ENCODE measurements at regions not wholly inside any gene's neighbourhood (a gene's known extent, or its start where the extent isn't known, plus 50 kb on each side); places are given as distances from the start of the nearest gene placed in this dataset.

- DNase-seq (ENCODE audit: low spot score) = no peak
- intact Hi-C loops (cut with DNase I) = no loop called here
These were observed 59.6 kb upstream of the CDH13 start for GRCh38 chr16:82567175-82567574.

DNA sequence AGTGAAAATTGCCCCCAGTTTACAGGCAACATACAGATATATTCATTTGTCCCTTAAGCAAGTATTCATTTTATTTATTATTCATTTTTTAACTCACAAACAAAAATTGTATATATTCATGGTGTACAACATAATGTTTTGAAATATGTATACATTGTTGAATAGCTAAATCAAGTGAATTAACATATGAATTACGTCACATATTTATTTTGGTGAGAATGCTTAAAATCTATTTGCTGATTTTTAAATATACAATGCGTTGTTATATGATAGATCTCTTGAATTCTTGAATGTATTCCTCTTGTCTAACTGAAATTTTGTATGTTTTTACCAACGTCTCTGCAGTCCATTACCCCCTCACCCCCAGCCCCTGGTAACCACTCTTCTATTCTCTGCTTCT lies 63.4 kb upstream of the CDH13 start:
- no peak for DNase-seq (ENCODE audit: low spot score)
- intact Hi-C loops (cut with DNase I) = no loop called here

DNA sequence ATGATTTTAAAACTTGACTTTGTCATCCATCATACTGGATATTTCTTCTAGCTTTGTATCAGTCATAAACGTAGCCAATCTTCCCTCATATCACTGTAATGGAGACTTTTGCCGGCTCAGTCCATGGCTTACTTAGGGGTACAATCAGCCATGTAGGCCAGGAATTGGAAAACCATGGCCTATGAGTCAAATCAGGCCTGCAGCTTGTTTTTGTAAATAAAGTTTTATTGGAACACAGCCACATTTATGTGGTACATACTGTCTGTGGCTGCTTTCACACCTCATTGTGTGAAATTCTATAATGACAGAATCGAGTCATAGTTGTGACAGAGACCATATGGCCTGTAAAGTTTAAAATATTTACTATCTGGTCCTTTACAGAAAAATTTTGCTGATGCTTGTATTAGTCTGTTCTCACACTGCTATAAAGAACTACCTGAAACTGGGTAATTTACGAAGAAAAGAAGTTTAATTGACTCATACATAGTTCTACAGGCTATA lies 64.5 kb upstream of the CDH13 start:
- intact Hi-C loops (cut with DNase I) = no loop called here
- no peak for DNase-seq (ENCODE audit: low spot score)

DNA sequence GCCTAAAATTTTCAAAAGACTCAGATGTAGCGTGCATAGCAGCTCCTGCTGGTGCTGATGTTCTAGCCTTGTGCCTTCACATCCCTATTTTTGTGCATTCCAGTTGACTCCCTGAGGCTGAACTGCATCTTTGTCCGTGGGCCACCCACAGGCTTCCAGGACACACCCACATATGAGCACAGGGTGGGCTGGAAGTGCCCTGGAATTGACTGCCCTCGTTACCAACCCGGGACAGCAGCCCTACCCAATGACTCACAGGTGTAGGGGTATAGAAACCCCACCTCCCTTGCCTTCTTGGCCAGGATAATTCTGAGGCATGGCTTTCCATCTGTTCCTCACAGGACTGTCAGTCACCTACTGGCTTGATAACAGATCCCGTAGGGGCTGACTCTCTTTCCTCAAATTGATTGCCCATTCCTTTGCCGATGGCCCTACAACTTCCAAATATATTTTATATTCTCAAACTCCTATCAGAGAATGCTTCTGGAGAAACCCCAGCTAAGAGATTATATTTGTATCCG lies 65.9 kb upstream of the CDH13 start:
- DNase-seq (ENCODE audit: low spot score) = no peak
- intact Hi-C loops (cut with DNase I) = no loop called here

- intact Hi-C loops (cut with DNase I) = loop anchor here in 1 of 2 donors (1.0 kb wide), 1 partner anchor 20 kb away; no protein-coding TSS in a partner anchor
- DNase-seq (ENCODE audit: low spot score) = no peak
These were observed 82.2 kb upstream of the CDH13 start for GRCh38 chr16:82544378-82545160.

- intact Hi-C loops (cut with DNase I) = no loop called here
- DNase-seq (ENCODE audit: low spot score) = no peak
These were observed 84.1 kb upstream of the CDH13 start for GRCh38 chr16:82542714-82543113.

DNA sequence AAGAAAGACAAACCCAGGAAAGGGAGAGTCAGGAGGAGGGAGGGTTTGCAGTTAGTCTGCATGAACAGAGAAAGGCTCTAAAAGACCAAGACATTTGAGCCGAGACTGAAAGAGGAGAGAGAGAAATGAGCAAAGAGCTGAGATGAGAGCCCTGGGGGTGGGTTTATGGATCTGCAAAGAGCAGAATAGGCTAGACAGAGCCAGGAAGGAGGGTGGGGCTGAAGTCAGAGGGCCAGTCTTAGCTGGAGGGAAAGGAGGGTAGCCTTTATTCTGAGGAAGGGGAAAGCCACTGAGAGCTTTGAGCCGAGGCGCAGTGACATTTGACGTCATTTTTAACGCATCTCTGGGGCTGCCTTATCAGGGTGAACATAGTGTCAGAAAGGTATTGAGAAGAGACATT lies 85.7 kb upstream of the CDH13 start:
- intact Hi-C loops (cut with DNase I) = no loop called here
- DNase-seq (ENCODE audit: low spot score) = no peak

- DNase-seq (ENCODE audit: low spot score) = no peak
- intact Hi-C loops (cut with DNase I) = no loop called here
These were observed 91.0 kb upstream of the CDH13 start for GRCh38 chr16:82535764-82536163.

DNA sequence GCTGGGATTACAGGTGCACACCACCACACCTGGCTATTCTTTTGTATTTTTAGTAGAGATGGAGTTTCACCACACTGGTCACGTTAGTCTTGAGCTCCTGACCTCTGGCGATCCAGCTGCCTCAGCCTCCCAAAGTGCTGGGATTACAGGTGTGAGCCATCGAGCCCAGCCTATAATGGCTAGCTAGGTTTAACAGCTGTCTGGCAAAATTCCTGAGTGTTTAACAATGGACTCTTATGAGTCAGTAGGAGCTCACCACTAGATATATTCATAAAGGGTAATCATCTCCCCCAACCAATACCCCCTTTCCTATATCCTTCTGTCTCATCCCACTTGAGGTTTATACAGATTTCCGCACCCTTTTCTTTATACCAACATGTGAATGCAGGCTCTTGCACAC lies 91.5 kb upstream of the CDH13 start:
- no peak for DNase-seq (ENCODE audit: low spot score)
- intact Hi-C loops (cut with DNase I) = no loop called here

- no peak for DNase-seq (ENCODE audit: low spot score)
- intact Hi-C loops (cut with DNase I) = no loop called here
These were observed 93.6 kb upstream of the CDH13 start for GRCh38 chr16:82533189-82533588.

GRCh38 chr16:82530883-82531282 lies 95.9 kb upstream of the CDH13 start:
- intact Hi-C loops (cut with DNase I) = no loop called here

DNA sequence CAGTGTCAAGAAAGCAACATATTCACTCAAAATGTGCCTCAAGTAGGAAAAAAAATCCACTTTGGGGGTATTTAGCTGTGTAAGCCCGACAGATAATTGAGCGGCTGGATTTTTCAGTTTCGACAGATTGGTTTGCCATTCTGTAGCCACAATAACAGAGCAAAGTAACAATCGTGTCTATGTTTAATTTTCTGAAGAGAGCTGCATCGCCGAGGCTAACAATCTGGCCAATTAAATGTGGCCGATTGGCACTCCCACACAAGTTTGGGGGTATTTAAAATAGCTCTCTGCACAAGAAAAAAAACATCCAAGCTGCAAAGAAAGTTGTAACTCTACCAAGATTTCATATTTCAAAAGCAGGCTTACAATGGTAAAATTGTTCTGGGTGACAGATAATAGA lies 99.7 kb upstream of the CDH13 start:
- DNase-seq (ENCODE audit: low spot score) = no peak
- intact Hi-C loops (cut with DNase I) = no loop called here

More at GRCh38 chr16:82530883-82531282, 95.9 kb upstream of the CDH13 start:
- DNase-seq (ENCODE audit: low spot score) = no peak

- intact Hi-C loops (cut with DNase I) = loop anchor here in 1 of 2 donors (1.0 kb wide), 1 partner anchor 19 kb away; no protein-coding TSS in a partner anchor
- DNase-seq (ENCODE audit: low spot score) = no peak
These were observed 101.8 kb upstream of the CDH13 start for GRCh38 chr16:82524976-82525375.

GRCh38 chr16:82523815-82524214 lies 103.0 kb upstream of the CDH13 start:
- intact Hi-C loops (cut with DNase I) = loop anchor here in 1 of 2 donors (1.0 kb wide), 1 partner anchor 20 kb away; no protein-coding TSS in a partner anchor

DNA sequence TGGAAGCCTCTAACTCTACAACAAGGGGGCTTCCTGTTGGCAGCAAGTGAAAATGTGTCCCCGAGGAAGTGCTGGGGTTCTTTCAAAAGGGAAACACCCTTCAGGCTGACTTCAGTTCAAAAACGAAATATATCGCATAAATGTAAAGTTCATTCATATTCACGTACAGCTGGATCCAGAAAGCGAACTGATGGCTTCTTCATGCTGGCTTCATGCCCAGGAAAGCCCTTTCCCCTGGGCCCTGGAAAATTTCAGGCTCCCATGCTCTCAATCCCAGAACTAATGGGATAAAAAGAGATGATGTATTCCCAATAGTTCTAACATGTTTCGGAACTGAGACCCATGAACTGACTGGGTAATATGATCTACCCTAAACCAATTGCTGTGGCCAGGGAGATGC lies 104.7 kb upstream of the CDH13 start:
- DNase-seq (ENCODE audit: low spot score) = no peak
- intact Hi-C loops (cut with DNase I) = no loop called here

More at GRCh38 chr16:82523815-82524214, 103.0 kb upstream of the CDH13 start:
- no peak for DNase-seq (ENCODE audit: low spot score)

DNA sequence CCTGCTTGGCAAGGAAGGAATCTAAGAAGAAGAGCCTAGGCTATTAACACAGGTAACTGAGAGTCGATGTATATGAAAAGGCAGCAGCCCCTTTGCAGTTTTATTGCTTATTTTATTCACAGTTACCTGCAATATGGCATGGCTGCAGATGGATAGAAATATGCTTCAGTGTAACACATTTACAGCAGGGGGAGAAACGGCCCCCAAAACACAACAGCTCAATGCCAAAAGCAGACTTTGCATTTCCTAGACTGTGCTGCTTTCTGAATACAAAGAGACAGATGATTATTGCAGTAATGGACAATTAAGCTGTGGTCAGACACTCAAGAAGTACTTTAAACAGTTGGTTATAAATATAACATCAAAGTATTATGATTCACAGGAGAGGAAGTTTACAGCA lies 108.0 kb upstream of the CDH13 start:
- intact Hi-C loops (cut with DNase I) = no loop called here

GRCh38 chr16:82514262-82514661 lies 112.5 kb upstream of the CDH13 start:
- DNase-seq (ENCODE audit: low spot score) = no peak
- intact Hi-C loops (cut with DNase I) = no loop called here

More for the DNA sequence above, 108.0 kb upstream of the CDH13 start:
- DNase-seq (ENCODE audit: low spot score) = no peak

GRCh38 chr16:82510789-82511305 lies 115.9 kb upstream of the CDH13 start:
- intact Hi-C loops (cut with DNase I) = no loop called here
- no peak for DNase-seq (ENCODE audit: low spot score)

- DNase-seq (ENCODE audit: low spot score) = no peak
- intact Hi-C loops (cut with DNase I) = no loop called here
These were observed 116.9 kb upstream of the CDH13 start for GRCh38 chr16:82509691-82510430.

All from posterior vena cava (tissue), 2 donors.